ENCODE measurements at regions not wholly inside any gene's neighbourhood (a gene's known extent, or its start where the extent isn't known, plus 50 kb on each side); places are given as distances from the start of the nearest gene placed in this dataset.
A peak's percentile ranks its signal among the peaks of the same experiment; 100 is the strongest.

GRCh38 chr6:53413326-53413725, 64.6 kb upstream of the ELOVL5 start:
- no peak for DNase-seq (ENCODE audit: low spot score)

- DNase-seq (ENCODE audit: low spot score), result no peak
These were observed 64.0 kb upstream of the ELOVL5 start for GRCh38 chr6:53412751-53413150.

- DNase-seq (ENCODE audit: low spot score), result no peak
These were observed 63.4 kb upstream of the ELOVL5 start for GRCh38 chr6:53412021-53412715.

- DNase-seq (ENCODE audit: low spot score), result no peak
These were observed 62.7 kb upstream of the ELOVL5 start for GRCh38 chr6:53411451-53411850.

GRCh38 chr6:53410508-53411258, 61.9 kb upstream of the ELOVL5 start:
- peak; percentile 46 for DNase-seq (ENCODE audit: low spot score)

GRCh38 chr6:53408826-53409225, 60.1 kb upstream of the ELOVL5 start:
- no peak for DNase-seq (ENCODE audit: low spot score)

- no peak for DNase-seq (ENCODE audit: low spot score)
These were observed 50.2 kb upstream of the ELOVL5 start for GRCh38 chr6:53399027-53399344.

GRCh38 chr6:53398247-53399026, 49.7 kb upstream of the ELOVL5 start:
- DNase-seq (ENCODE audit: low spot score), result no peak

Measured in HuH-7 (cell line).